Body of pancreas (tissue), 4 donors: ENCODE measurements at regions not wholly inside any gene's neighbourhood (a gene's known extent, or its start where the extent isn't known, plus 50 kb on each side); places are given as distances from the start of the nearest gene placed in this dataset.

ENCODE experiments used
- ATAC-seq: fragments of 150-250 bp; one replicate; pipeline ENCODE4 v1.9.1; 2016
- DNase-seq, 4 donors: peaks; one replicate each; pipeline ENCODE4 v3.0.0-alpha.2; 2019
- H3K27ac ChIP-seq, 4 donors: fragments of 200-600 bp; sonication (generic); 1 replicate in 3 of 4; 2 replicates in 1 of 4; pipeline versions ENCODE4 v1.5.1 to v1.6.1; 2016 to 2019; ENCODE audit warnings: mild to moderate bottlenecking in 1 of 4, mixed read lengths in 1 of 4, moderate library complexity in 1 of 4
- H3K27me3 ChIP-seq, 2 donors: fragments of 200-600 bp; sonication (generic); one replicate each; pipeline ENCODE4 v1.6.0; 2016; ENCODE audit warnings: mild to moderate bottlenecking in 1 of 2
- H3K36me3 ChIP-seq, 2 donors: fragments of 200-600 bp; sonication (generic); replicated peaks in 1 of 2; 2 replicates each; pipeline ENCODE4 v1.5.1; 2016; ENCODE audit warnings: low read depth in 2 of 2; ENCODE audit not compliant: insufficient read depth in 1 of 2
- H3K4me1 ChIP-seq: fragments of 200-600 bp; sonication (generic); one replicate; pipeline ENCODE4 v1.6.0; 2016
- H3K4me3 ChIP-seq, 2 donors: fragments of 200-600 bp; sonication (generic); 1 replicate in 1 of 2; 2 replicates in 1 of 2; pipeline ENCODE4 v1.5.1; 2016 to 2019
- H3K9me3 ChIP-seq, 3 donors: fragments of 200-600 bp; sonication (generic); 1 replicate in 2 of 3; 2 replicates in 1 of 3; pipeline ENCODE4 v1.5.1; 2016
- POLR2A ChIP-seq, 3 donors: fragments of 450-650 bp; IDR thresholded peaks; one replicate each; pipeline ENCODE4 v1.6.1; 2016; ENCODE audit warnings: antibody characterized with exemption in 3 of 3, mild to moderate bottlenecking in 2 of 3
- WGBS, 2 donors: methylation state at CpG; one replicate each; pipeline ENCODE4 v1.1.5; 2017; 5-methylcytosine and 5-hydroxymethylcytosine counted together
- intact Hi-C: fragments of 100-400 bp; cut with DNase I; formaldehyde crosslinking; loops from one replicate; pipeline ENCODE4 v1.15.1; 2023
- TF ChIP-seq, protein P1 (sequence below), 7 experiments: fragments of 450-650 bp in 4 of 7; fragments of 200-600 bp in 3 of 7; sonication (generic) in 3 of 7; IDR thresholded peaks; one replicate each; pipeline ENCODE4 v1.5.1; 2016 to 2019; ENCODE audit warnings: antibody characterized with exemption in 7 of 7

DNA sequence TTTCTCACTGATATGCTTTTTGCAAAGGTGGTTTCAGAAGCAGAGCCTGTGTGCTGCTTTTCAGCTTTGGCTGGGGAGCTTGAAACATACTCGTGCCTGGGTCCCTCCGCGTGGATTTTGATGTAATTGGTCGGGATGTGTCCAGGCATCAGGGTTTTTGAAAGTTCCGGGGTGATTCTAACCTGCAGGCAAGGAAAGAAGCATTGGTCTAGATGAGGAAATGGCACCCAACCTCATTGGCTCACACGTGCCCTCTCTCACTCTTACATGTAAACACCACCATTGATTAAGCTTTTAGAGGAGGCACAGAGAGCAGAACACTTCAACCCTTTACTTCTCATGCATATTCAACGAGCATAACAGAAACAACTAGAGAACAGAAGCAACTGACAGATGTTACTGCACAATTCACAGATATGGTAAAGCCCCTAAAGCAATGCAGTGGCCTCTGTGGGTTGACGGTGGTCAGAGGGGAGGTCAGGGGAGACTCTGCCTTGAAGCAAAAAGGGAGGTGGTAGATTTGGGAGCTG is 112.1 kb downstream of the TLR5 start:
- no peak overlapping the region for H3K27ac ChIP-seq
- WGBS, 2 donors = 54 to 70% methylated on average over 5 to 8 of the region's 8 CpGs
- intact Hi-C loops = no loop called here

DNA sequence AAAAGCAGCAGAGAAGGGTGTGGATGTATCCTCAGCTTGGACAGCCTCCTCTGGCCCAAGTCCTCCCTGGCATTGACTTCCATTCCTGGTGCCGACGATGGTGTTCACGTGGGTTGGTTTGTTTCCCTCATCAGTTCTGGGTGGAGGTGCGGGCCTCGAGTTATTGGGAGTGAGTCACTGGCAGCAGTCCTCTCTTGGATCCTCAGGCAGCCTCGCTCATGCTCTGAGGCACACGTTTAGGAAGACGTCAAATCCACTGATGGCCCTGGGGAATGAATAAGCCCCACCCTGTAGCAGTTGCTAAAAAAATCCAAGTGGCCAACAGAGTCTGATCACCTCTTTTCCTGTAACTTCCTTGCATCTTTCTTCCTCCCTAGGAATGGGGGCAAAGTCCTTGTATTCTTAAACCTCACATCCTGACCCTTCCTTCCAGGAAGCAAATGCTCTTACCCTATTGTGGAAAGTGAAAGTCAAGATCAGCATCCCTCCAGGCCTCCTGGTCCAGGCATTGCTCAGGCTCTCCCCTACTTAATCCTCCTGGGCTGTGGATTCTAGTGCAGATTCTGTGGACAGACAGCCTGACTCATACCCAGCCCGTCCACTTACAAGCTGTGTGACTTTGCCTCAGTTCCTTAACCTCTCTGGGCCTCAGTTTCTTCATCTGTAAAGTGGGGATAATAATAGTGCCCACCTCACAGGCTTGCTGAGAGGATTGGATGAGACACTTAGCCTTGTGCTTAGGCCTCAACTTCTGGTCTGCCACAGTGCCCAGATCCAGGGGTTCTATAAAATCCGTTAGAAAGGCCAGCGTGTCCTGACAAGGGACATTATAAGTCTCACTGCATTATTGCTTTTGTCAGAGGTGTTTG is 111.1 kb downstream of the TLR5 start:
- ATAC-seq = peak; percentile 40
- Histone ChIP-seq H3K27me3 (no peaks in the 10 kb centered on the region), H3K27ac (no peak overlapping the region), H3K36me3 (no peaks in the 10 kb centered on the region), H3K4me3 (no peak overlapping the region), H3K4me1 (no peaks in the 10 kb centered on the region), H3K9me3 (no peaks in the 10 kb centered on the region)
- peak in 2 of 4 donors; percentile 13 to 24 for DNase-seq
- intact Hi-C loops = no loop called here
- 77 to 89% methylated on average over 11 of the region's 11 CpGs for WGBS, 2 donors
- no peak for TF ChIP-seq POLR2A (IDR thresholded peaks at IDR 0.05)
- TF ChIP-seq, protein P1, sequence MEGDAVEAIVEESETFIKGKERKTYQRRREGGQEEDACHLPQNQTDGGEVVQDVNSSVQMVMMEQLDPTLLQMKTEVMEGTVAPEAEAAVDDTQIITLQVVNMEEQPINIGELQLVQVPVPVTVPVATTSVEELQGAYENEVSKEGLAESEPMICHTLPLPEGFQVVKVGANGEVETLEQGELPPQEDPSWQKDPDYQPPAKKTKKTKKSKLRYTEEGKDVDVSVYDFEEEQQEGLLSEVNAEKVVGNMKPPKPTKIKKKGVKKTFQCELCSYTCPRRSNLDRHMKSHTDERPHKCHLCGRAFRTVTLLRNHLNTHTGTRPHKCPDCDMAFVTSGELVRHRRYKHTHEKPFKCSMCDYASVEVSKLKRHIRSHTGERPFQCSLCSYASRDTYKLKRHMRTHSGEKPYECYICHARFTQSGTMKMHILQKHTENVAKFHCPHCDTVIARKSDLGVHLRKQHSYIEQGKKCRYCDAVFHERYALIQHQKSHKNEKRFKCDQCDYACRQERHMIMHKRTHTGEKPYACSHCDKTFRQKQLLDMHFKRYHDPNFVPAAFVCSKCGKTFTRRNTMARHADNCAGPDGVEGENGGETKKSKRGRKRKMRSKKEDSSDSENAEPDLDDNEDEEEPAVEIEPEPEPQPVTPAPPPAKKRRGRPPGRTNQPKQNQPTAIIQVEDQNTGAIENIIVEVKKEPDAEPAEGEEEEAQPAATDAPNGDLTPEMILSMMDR (IDR thresholded peaks at IDR 0.05) = no peak

More for the DNA sequence above, 112.1 kb downstream of the TLR5 start:
- TF ChIP-seq POLR2A (IDR thresholded peaks at IDR 0.05) = no peak
- TF ChIP-seq, protein P1 (IDR thresholded peaks at IDR 0.05) = no peak
- no peak for DNase-seq
- ATAC-seq = no peak
- Histone ChIP-seq H3K27me3 (no peaks in the 10 kb centered on the region), H3K4me3 (no peak overlapping the region), H3K4me1 (no peaks in the 10 kb centered on the region), H3K9me3 (no peaks in the 10 kb centered on the region), H3K36me3 (no peaks in the 10 kb centered on the region)

DNA sequence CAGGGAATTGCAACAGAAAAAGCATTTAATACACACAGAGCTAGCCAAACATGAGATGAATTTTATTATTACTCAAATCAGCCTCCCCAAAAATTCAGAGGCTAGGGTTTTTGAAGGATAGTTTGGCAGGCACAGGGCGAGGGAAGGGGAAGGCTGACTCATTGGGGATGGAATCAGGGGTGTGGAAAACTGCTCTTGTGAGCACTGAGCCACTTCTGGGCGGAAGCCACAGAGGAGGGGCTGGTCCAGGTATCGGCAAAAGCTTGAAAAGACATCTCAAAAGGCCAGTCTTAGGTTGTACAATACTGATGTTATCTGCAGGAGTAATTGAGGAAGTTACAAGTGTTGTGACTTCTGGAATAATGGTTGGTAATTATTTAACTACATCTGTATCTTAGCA is 109.4 kb downstream of the TLR5 start:
- 77 to 88% methylated on average over 3 of the region's 3 CpGs for WGBS, 2 donors
- Histone ChIP-seq H3K27ac (no peak overlapping the region), H3K36me3 (no peaks in the 10 kb centered on the region), H3K4me3 (no peak overlapping the region), H3K27me3 (no peaks in the 10 kb centered on the region), H3K9me3 (no peaks in the 10 kb centered on the region), H3K4me1 (no peaks in the 10 kb centered on the region)
- no peak for ATAC-seq
- intact Hi-C loops = no loop called here
- DNase-seq = no peak
- no peak for TF ChIP-seq POLR2A (IDR thresholded peaks at IDR 0.05)
- TF ChIP-seq, protein P1 (IDR thresholded peaks at IDR 0.05) = no peak

DNA sequence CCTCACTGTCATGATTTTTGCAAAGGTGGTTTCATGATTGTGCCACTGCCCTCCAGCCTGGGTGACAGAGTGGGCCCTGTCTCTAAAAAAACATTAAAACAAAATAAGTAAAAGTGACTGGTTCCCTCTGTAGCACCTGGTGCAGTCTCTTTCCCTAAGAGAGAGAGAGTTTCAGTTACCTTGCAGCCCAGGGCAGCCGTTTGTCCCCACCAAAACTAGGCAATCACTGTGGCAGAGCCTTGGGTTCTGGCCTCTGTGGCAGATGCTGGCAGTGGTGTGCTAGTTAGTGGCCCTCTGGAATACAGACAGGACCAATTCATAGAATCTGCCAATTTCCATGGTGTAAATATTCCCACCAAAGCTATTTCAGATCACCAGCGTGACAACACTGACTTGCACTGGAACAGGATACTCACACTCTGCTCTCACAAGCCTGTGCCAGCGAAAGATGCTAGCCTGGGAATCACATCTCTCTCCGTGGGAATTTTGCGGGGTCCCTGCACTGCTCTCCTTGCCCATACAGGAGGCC is 108.7 kb downstream of the TLR5 start:
- Histone ChIP-seq H3K9me3 (no peaks in the 10 kb centered on the region), H3K36me3 (no peaks in the 10 kb centered on the region), H3K4me3 (no peak overlapping the region), H3K27me3 (no peaks in the 10 kb centered on the region), H3K27ac (no peak overlapping the region), H3K4me1 (no peaks in the 10 kb centered on the region)
- intact Hi-C loops = no loop called here
- TF ChIP-seq POLR2A (IDR thresholded peaks at IDR 0.05) = no peak
- TF ChIP-seq, protein P1 (IDR thresholded peaks at IDR 0.05) = no peak
- ATAC-seq (no peak), DNase-seq (no peak)
- 85 to 92% methylated on average over 5 of the region's 5 CpGs for WGBS, 2 donors
